T-helper 2 cell treated with Interferon-gamma antibody and Interleukin-4, amounts not matched to agents 5 μg/mL and 100 μg/mL, for 36 hours (primary cell): ENCODE measurements at regions not wholly inside any gene's neighbourhood (a gene's known extent, or its start where the extent isn't known, plus 50 kb on each side); places are given as distances from the start of the nearest gene placed in this dataset.

Experiments used
- DNase-seq: peaks from one replicate; pipeline ENCODE4 v3.0.0; 2021; ENCODE audit warnings: low spot score
- H3K27ac Mint-ChIP-seq: one replicate; pipeline ENCODE4 v1.8.0; 2021; ENCODE audit warnings: mild to moderate bottlenecking, mixed read lengths
- H3K27me3 Mint-ChIP-seq: one replicate; pipeline ENCODE4 v1.8.0; 2021; ENCODE audit warnings: low read depth, mixed read lengths
- H3K36me3 Mint-ChIP-seq: one replicate; pipeline ENCODE4 v1.8.0; 2021; ENCODE audit warnings: low read depth, mixed read lengths
- H3K4me1 Mint-ChIP-seq: one replicate; pipeline ENCODE4 v1.8.0; 2021; ENCODE audit warnings: low read depth, mixed read lengths
- H3K4me3 Mint-ChIP-seq: one replicate; pipeline ENCODE4 v1.8.0; 2022; ENCODE audit warnings: mild to moderate bottlenecking, moderate library complexity, mixed read lengths
- H3K9me3 Mint-ChIP-seq: one replicate; pipeline ENCODE4 v1.8.0; 2021; ENCODE audit warnings: mixed read lengths

GRCh38 chr10:90148116-90148855 lies 446.9 kb downstream of the KIF20B start:
- H3K4me3 Mint-ChIP-seq: no peak overlapping the region

GRCh38 chr10:90149563-90149962 lies 448.2 kb downstream of the KIF20B start:
- Mint-ChIP-seq H3K9me3 (no peaks in the 10 kb centered on the region), H3K36me3 (no peaks in the 10 kb centered on the region), H3K27me3 (no peaks in the 10 kb centered on the region), H3K27ac (no peak overlapping the region), H3K4me1 (no peaks in the 10 kb centered on the region), H3K4me3 (no peak overlapping the region)
- no peak for DNase-seq

More at GRCh38 chr10:90148116-90148855, 446.9 kb downstream of the KIF20B start:
- no peak overlapping the region for H3K27ac Mint-ChIP-seq
- no peak for DNase-seq
- H3K27me3 Mint-ChIP-seq: no peaks in the 10 kb centered on the region
- no peaks in the 10 kb centered on the region for H3K4me1 Mint-ChIP-seq
- no peaks in the 10 kb centered on the region for H3K9me3 Mint-ChIP-seq
- no peaks in the 10 kb centered on the region for H3K36me3 Mint-ChIP-seq

- no peak overlapping the region for H3K27ac Mint-ChIP-seq
- no peaks in the 10 kb centered on the region for H3K27me3 Mint-ChIP-seq
- no peaks in the 10 kb centered on the region for H3K9me3 Mint-ChIP-seq
- DNase-seq: no peak
- H3K36me3 Mint-ChIP-seq: no peaks in the 10 kb centered on the region
- no peaks in the 10 kb centered on the region for H3K4me1 Mint-ChIP-seq
- no peak overlapping the region for H3K4me3 Mint-ChIP-seq
Measured at GRCh38 chr10:90162271-90162853, 461.0 kb downstream of the KIF20B start.

- Mint-ChIP-seq H3K36me3 (no peaks in the 10 kb centered on the region), H3K4me3 (no peak overlapping the region), H3K27me3 (no peaks in the 10 kb centered on the region), H3K9me3 (no peaks in the 10 kb centered on the region), H3K4me1 (no peaks in the 10 kb centered on the region), H3K27ac (no peak overlapping the region)
- DNase-seq: no peak
Measured at GRCh38 chr10:90167174-90168064, 466.0 kb downstream of the KIF20B start.

GRCh38 chr10:90168244-90168643 lies 466.9 kb downstream of the KIF20B start:
- Mint-ChIP-seq H3K27ac (no peak overlapping the region), H3K9me3 (no peaks in the 10 kb centered on the region), H3K4me1 (no peaks in the 10 kb centered on the region), H3K36me3 (no peaks in the 10 kb centered on the region), H3K4me3 (no peak overlapping the region), H3K27me3 (no peaks in the 10 kb centered on the region)
- DNase-seq: no peak

- Mint-ChIP-seq H3K27ac (no peak overlapping the region), H3K36me3 (no peaks in the 10 kb centered on the region), H3K9me3 (no peaks in the 10 kb centered on the region), H3K27me3 (no peaks in the 10 kb centered on the region), H3K4me3 (no peak overlapping the region), H3K4me1 (no peaks in the 10 kb centered on the region)
- no peak for DNase-seq
Measured at GRCh38 chr10:90171014-90171722, 469.8 kb downstream of the KIF20B start.

- no peaks in the 10 kb centered on the region for H3K4me1 Mint-ChIP-seq
- no peak for DNase-seq
- H3K4me3 Mint-ChIP-seq: no peak overlapping the region
- no peaks in the 10 kb centered on the region for H3K27me3 Mint-ChIP-seq
- H3K27ac Mint-ChIP-seq: no peak overlapping the region
- H3K9me3 Mint-ChIP-seq: no peaks in the 10 kb centered on the region
- no peaks in the 10 kb centered on the region for H3K36me3 Mint-ChIP-seq
Measured at GRCh38 chr10:90174531-90174930, 473.1 kb downstream of the KIF20B start.

- no peaks in the 10 kb centered on the region for H3K4me1 Mint-ChIP-seq
- H3K27me3 Mint-ChIP-seq: no peaks in the 10 kb centered on the region
- no peak overlapping the region for H3K4me3 Mint-ChIP-seq
- no peak overlapping the region for H3K27ac Mint-ChIP-seq
- H3K9me3 Mint-ChIP-seq: no peaks in the 10 kb centered on the region
- no peak for DNase-seq
- no peaks in the 10 kb centered on the region for H3K36me3 Mint-ChIP-seq
Measured at GRCh38 chr10:90175161-90175681, 473.8 kb downstream of the KIF20B start.

- H3K36me3 Mint-ChIP-seq: no peaks in the 10 kb centered on the region
- H3K27ac Mint-ChIP-seq: no peak overlapping the region
- no peaks in the 10 kb centered on the region for H3K9me3 Mint-ChIP-seq
- no peaks in the 10 kb centered on the region for H3K4me1 Mint-ChIP-seq
- H3K4me3 Mint-ChIP-seq: no peak overlapping the region
- no peak for DNase-seq
- H3K27me3 Mint-ChIP-seq: no peaks in the 10 kb centered on the region
Measured at GRCh38 chr10:90179696-90180407, 478.5 kb downstream of the KIF20B start.

GRCh38 chr10:90180886-90181691 lies 479.7 kb downstream of the KIF20B start:
- H3K27me3 Mint-ChIP-seq: no peaks in the 10 kb centered on the region
- H3K4me1 Mint-ChIP-seq: no peaks in the 10 kb centered on the region
- H3K4me3 Mint-ChIP-seq: no peak overlapping the region
- DNase-seq: no peak
- no peak overlapping the region for H3K27ac Mint-ChIP-seq
- H3K9me3 Mint-ChIP-seq: no peaks in the 10 kb centered on the region
- no peaks in the 10 kb centered on the region for H3K36me3 Mint-ChIP-seq

- H3K36me3 Mint-ChIP-seq: no peaks in the 10 kb centered on the region
- no peaks in the 10 kb centered on the region for H3K27me3 Mint-ChIP-seq
- DNase-seq: no peak
- H3K27ac Mint-ChIP-seq: no peak overlapping the region
- no peaks in the 10 kb centered on the region for H3K4me1 Mint-ChIP-seq
- H3K9me3 Mint-ChIP-seq: no peaks in the 10 kb centered on the region
- no peak overlapping the region for H3K4me3 Mint-ChIP-seq
Measured at GRCh38 chr10:90192825-90193224, 491.4 kb downstream of the KIF20B start.

- H3K27ac Mint-ChIP-seq: no peak overlapping the region
- no peaks in the 10 kb centered on the region for H3K4me1 Mint-ChIP-seq
Measured at GRCh38 chr10:90193240-90193985, 492.0 kb downstream of the KIF20B start.

More at GRCh38 chr10:90193240-90193985, 492.0 kb downstream of the KIF20B start:
- no peaks in the 10 kb centered on the region for H3K9me3 Mint-ChIP-seq
- no peaks in the 10 kb centered on the region for H3K36me3 Mint-ChIP-seq
- H3K4me3 Mint-ChIP-seq: no peak overlapping the region
- no peak for DNase-seq
- H3K27me3 Mint-ChIP-seq: no peaks in the 10 kb centered on the region
